KMS-11 (cell line): ENCODE measurements at regions not wholly inside any gene's neighbourhood (a gene's known extent, or its start where the extent isn't known, plus 50 kb on each side); places are given as distances from the start of the nearest gene placed in this dataset.
"Not testable (repeated sequence)": the region's sequence is repeated elsewhere in the genome, so short reads cannot be mapped to it uniquely, and the experiment has no call there.

Source experiments
- H2AFZ ChIP-seq: fragments of 200-600 bp; sonication (generic); 2 replicates; pipeline ENCODE4 v1.6.1; 2016; ENCODE audit warnings: antibody characterized with exemption, mixed run types, low read depth
- H3K27ac ChIP-seq: fragments of 200-600 bp; sonication (generic); 2 replicates; pipeline ENCODE4 v1.6.1; 2016; ENCODE audit warnings: mild to moderate bottlenecking, mixed run types
- H3K27me3 ChIP-seq: fragments of 200-600 bp; sonication (generic); 2 replicates; pipeline ENCODE4 v1.6.1; 2017; ENCODE audit warnings: mild to moderate bottlenecking, low read depth, mixed run types, moderate library complexity; ENCODE audit not compliant: insufficient read depth
- H3K36me3 ChIP-seq: fragments of 200-600 bp; sonication (generic); 2 replicates; pipeline ENCODE4 v1.6.1; 2017; ENCODE audit warnings: mild to moderate bottlenecking, mixed run types; ENCODE audit not compliant: insufficient read depth
- H3K4me1 ChIP-seq: fragments of 200-600 bp; sonication (generic); 2 replicates; pipeline ENCODE4 v1.6.1; 2016; ENCODE audit warnings: mild to moderate bottlenecking, low read depth, mixed run types; ENCODE audit not compliant: poor library complexity, severe bottlenecking
- H3K4me2 ChIP-seq: fragments of 200-600 bp; sonication (generic); 2 replicates; pipeline ENCODE4 v1.7.0; 2016; ENCODE audit warnings: mild to moderate bottlenecking, mixed run types
- H3K4me3 ChIP-seq: fragments of 200-600 bp; sonication (generic); IDR thresholded peaks from 2 replicates; pipeline ENCODE4 v1.6.1; 2017; ENCODE audit warnings: low read depth, low read length, mixed read lengths; ENCODE audit not compliant: insufficient read depth
- H3K79me2 ChIP-seq: fragments of 200-600 bp; sonication (generic); 2 replicates; pipeline ENCODE4 v1.6.1; 2016; ENCODE audit warnings: low read depth, mixed run types; ENCODE audit not compliant: insufficient read depth
- H3K9ac ChIP-seq: fragments of 200-600 bp; sonication (generic); 2 replicates; pipeline ENCODE4 v1.6.1; 2016; ENCODE audit warnings: mild to moderate bottlenecking, mixed run types
- H4K20me1 ChIP-seq: fragments of 200-600 bp; sonication (generic); 2 replicates; pipeline ENCODE4 v1.6.1; 2016; ENCODE audit warnings: mild to moderate bottlenecking, mixed run types; ENCODE audit not compliant: insufficient read depth
- CTCF ChIP-seq: fragments of 200-600 bp; sonication (generic); conservative IDR thresholded peaks from 2 replicates; pipeline ENCODE4 v1.6.1; 2017; ENCODE audit warnings: low read depth, mild to moderate bottlenecking, antibody characterized with exemption, low read length, moderate library complexity, mixed read lengths

- H2AFZ ChIP-seq, result no peak overlapping the region
- H3K4me2 ChIP-seq, result no peak overlapping the region
- H3K36me3 ChIP-seq, result no peaks in the 10 kb centered on the region
- H3K79me2 ChIP-seq, result no peaks in the 10 kb centered on the region
- no peak overlapping the region for H3K9ac ChIP-seq
- no peak overlapping the region for H3K27ac ChIP-seq
- no peak for TF ChIP-seq CTCF
- no peaks in the 10 kb centered on the region for H3K27me3 ChIP-seq
- H3K4me3 ChIP-seq, result no peak overlapping the region
- no peaks in the 10 kb centered on the region for H3K4me1 ChIP-seq
- no peaks in the 10 kb centered on the region for H4K20me1 ChIP-seq
Observed at GRCh38 chr14:27672047-27672446, 1074.2 kb upstream of the NOVA1 start.

- H3K4me2 ChIP-seq, H3K4me3 ChIP-seq: not testable (repeated sequence)
Observed at GRCh38 chr14:27672811-27673737, 1075.2 kb upstream of the NOVA1 start.

DNA sequence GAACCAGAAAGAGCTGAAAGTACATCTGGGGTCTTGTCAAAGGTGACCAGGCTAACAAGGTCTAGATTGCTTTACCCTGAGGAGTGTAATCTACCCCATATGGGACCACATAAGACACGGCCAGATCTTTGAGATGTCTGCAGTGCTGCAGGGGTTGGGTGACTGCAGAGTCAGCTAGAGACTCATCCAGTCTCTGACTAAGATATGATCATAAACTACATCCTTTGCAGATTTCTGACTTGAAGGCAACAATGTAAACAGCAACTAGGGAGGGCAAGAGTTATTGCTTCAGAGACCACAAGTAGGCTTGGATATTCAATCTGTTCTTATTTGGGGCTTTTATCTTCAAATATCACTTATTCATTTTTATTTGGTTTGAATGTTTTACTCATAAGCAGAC, 1080.5 kb upstream of the FOXG1 start:
- Histone ChIP-seq H3K79me2 (no peaks in the 10 kb centered on the region), H4K20me1 (no peaks in the 10 kb centered on the region), H2AFZ (no peak overlapping the region), H3K9ac (no peak overlapping the region), H3K27me3 (no peaks in the 10 kb centered on the region), H3K4me3 (no peak overlapping the region), H3K27ac (no peak overlapping the region), H3K4me1 (no peaks in the 10 kb centered on the region), H3K4me2 (no peak overlapping the region), H3K36me3 (no peaks in the 10 kb centered on the region)
- TF ChIP-seq CTCF, result no peak

More at GRCh38 chr14:27672811-27673737, 1075.2 kb upstream of the NOVA1 start:
- H3K27me3 ChIP-seq, H3K36me3 ChIP-seq, H3K9ac ChIP-seq, H2AFZ ChIP-seq, H3K4me1 ChIP-seq, H3K27ac ChIP-seq, H4K20me1 ChIP-seq, H3K79me2 ChIP-seq: not testable (repeated sequence)

- H3K27ac ChIP-seq, result no peak overlapping the region
- H3K4me3 ChIP-seq, result no peak overlapping the region
- no peaks in the 10 kb centered on the region for H3K79me2 ChIP-seq
- no peak overlapping the region for H3K4me2 ChIP-seq
- no peaks in the 10 kb centered on the region for H4K20me1 ChIP-seq
- no peak overlapping the region for H2AFZ ChIP-seq
- H3K27me3 ChIP-seq, result no peaks in the 10 kb centered on the region
- no peak overlapping the region for H3K9ac ChIP-seq
- no peaks in the 10 kb centered on the region for H3K36me3 ChIP-seq
- no peak for TF ChIP-seq CTCF
- H3K4me1 ChIP-seq, result no peaks in the 10 kb centered on the region
Observed at GRCh38 chr14:27688841-27689444, 1077.6 kb upstream of the FOXG1 start.

GRCh38 chr14:27712364-27712763, 1054.2 kb upstream of the FOXG1 start:
- Histone ChIP-seq H4K20me1 (no peaks in the 10 kb centered on the region), H3K4me2 (no peak overlapping the region), H3K36me3 (no peaks in the 10 kb centered on the region), H3K9ac (no peak overlapping the region), H3K79me2 (no peaks in the 10 kb centered on the region), H3K27ac (no peak overlapping the region), H2AFZ (no peak overlapping the region), H3K4me1 (no peaks in the 10 kb centered on the region), H3K27me3 (no peaks in the 10 kb centered on the region), H3K4me3 (no peak overlapping the region)
- TF ChIP-seq CTCF, result no peak
